Subcutaneous abdominal adipose tissue (tissue), 5 donors: ENCODE measurements at regions not wholly inside any gene's neighbourhood (a gene's known extent, or its start where the extent isn't known, plus 50 kb on each side); places are given as distances from the start of the nearest gene placed in this dataset.
"Not testable (repeated sequence)": the region's sequence is repeated elsewhere in the genome, so short reads cannot be mapped to it uniquely, and the experiment has no call there.

Experiments used
- H3K27ac ChIP-seq: one replicate; pipeline ENCODE4 v1.7.0; 2013; ENCODE audit warnings: low read depth, mild to moderate bottlenecking, inconsistent platforms, low read length, moderate library complexity
- H3K27me3 ChIP-seq, 5 donors: one replicate each; pipeline ENCODE4 v1.7.0; 2013; ENCODE audit warnings: low read length in 5 of 5, inconsistent platforms in 1 of 5; ENCODE audit not compliant: control insufficient read depth in 5 of 5, insufficient read depth in 4 of 5
- H3K36me3 ChIP-seq, 5 donors: one replicate each; pipeline ENCODE4 v1.7.0; 2013; ENCODE audit warnings: low read length in 5 of 5; ENCODE audit not compliant: control insufficient read depth in 5 of 5, insufficient read depth in 5 of 5
- H3K4me1 ChIP-seq, 5 donors: one replicate each; pipeline ENCODE4 v1.7.0; 2013; ENCODE audit warnings: low read length in 5 of 5, mild to moderate bottlenecking in 3 of 5, moderate library complexity in 1 of 5; ENCODE audit not compliant: control insufficient read depth in 5 of 5, insufficient read depth in 5 of 5
- H3K4me3 ChIP-seq, 5 donors: one replicate each; pipeline ENCODE4 v1.7.0; 2013; ENCODE audit warnings: low read length in 5 of 5, low read depth in 1 of 5
- H3K9ac ChIP-seq, 5 donors: one replicate each; pipeline ENCODE4 v1.7.0; 2013; ENCODE audit warnings: low read length in 5 of 5, mild to moderate bottlenecking in 4 of 5, moderate library complexity in 3 of 5
- H3K9me3 ChIP-seq, 5 donors: one replicate each; pipeline ENCODE4 v1.7.0; 2013; ENCODE audit warnings: low read length in 5 of 5; ENCODE audit not compliant: control insufficient read depth in 5 of 5
- donor health status: healthy.
- donor health status: healthy.
- donor health status: healthy.
- donor health status: healthy.
- donor health status: healthy.

DNA sequence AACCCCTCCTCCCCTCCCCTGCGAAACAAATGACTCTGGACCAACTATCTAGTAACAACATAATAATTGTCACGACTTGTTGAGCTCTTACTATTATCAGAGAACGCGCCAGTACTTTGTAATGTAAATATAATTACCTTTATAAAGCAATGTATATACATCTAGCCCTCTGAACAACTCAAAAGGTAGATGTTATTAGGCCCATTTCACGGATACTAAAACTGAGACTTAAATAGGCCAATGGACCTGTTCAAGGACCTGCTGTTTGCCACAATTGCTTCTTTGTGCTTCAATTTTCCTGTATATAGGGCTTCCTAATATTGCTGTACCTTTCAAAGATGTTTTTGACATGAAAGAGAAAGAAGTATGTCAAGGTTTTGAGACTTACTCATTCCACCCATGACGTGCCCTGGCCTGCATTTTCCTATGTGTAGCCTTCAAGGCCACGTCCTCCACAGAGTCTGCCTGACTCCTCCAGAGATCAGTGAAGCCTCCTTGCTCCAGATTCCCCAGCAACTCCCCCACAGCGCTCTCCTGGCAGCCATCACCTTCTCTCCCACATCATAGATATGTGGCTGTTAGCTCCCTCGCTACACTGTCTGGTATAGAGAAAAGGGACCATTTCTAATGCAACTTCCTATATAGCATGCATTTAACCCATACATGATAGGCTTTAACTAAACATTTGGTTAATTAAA lies 156.6 kb downstream of the SKIDA1 start:
- H3K27me3 ChIP-seq = no peaks in the 10 kb centered on the region
- no peak overlapping the region for H3K9ac ChIP-seq
- H3K9me3 ChIP-seq = no peaks in the 10 kb centered on the region
- no peaks in the 10 kb centered on the region for H3K36me3 ChIP-seq
- peaks cover 5 to 19% (median 17%) of the 10 kb centered on the region in 5 donors for H3K4me1 ChIP-seq
- H3K27ac ChIP-seq = no peak overlapping the region
- H3K4me3 ChIP-seq = no peak overlapping the region

- Histone ChIP-seq H3K4me1 (peaks cover 5 to 26% (median 23%) of the 10 kb centered on the region in 5 donors), H3K9me3 (no peaks in the 10 kb centered on the region), H3K27me3 (no peaks in the 10 kb centered on the region), H3K36me3 (no peaks in the 10 kb centered on the region), H3K9ac (no peak overlapping the region), H3K4me3 (no peak overlapping the region), H3K27ac (no peak overlapping the region)
Measured at GRCh38 chr10:21368022-21368582, 157.4 kb downstream of the SKIDA1 start.

- H3K4me1 ChIP-seq = peaks cover 5 to 24% (median 20%) of the 10 kb centered on the region in 5 donors
- not testable (repeated sequence) for H3K9ac ChIP-seq, H3K27ac ChIP-seq, H3K36me3 ChIP-seq, H3K27me3 ChIP-seq, H3K4me3 ChIP-seq, H3K9me3 ChIP-seq
Measured at GRCh38 chr10:21366108-21366507, 159.4 kb downstream of the SKIDA1 start.

- no peaks in the 10 kb centered on the region for H3K9me3 ChIP-seq
- H3K27me3 ChIP-seq = no peaks in the 10 kb centered on the region
- peaks cover 5 to 24% (median 20%) of the 10 kb centered on the region in 5 donors for H3K4me1 ChIP-seq
- H3K4me3 ChIP-seq = no peak overlapping the region
- peak overlapping the region in 1 of 5 donors; percentile 57 for H3K9ac ChIP-seq
- peak overlapping the region; percentile 91 for H3K27ac ChIP-seq
- no peaks in the 10 kb centered on the region for H3K36me3 ChIP-seq
Measured at GRCh38 chr10:21364196-21365114, 161.0 kb downstream of the SKIDA1 start.

DNA sequence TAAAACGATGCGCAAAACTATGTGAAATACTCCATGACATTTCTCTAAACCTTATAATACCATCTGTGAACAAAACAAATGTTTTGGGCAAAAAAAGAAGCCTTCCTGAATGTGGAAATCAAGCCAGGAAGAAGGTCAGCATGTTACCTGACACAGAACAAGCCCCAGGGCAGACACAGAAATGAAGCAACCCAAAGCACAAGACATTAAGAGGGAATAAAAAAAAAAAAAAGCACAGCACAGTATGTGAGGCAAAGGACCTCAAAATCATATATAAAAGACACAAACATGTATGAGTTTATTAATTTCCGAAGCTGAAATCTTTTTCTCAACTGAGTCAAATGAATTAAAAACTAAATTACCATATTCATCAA lies 161.8 kb downstream of the SKIDA1 start:
- Histone ChIP-seq H3K27me3 (no peaks in the 10 kb centered on the region), H3K9ac (peak overlapping the region in 2 of 5 donors; percentile 1 to 42), H3K4me1 (peaks cover 5 to 24% (median 20%) of the 10 kb centered on the region in 5 donors), H3K9me3 (no peaks in the 10 kb centered on the region), H3K4me3 (no peak overlapping the region), H3K27ac (peak overlapping the region; percentile 91), H3K36me3 (no peaks in the 10 kb centered on the region)

DNA sequence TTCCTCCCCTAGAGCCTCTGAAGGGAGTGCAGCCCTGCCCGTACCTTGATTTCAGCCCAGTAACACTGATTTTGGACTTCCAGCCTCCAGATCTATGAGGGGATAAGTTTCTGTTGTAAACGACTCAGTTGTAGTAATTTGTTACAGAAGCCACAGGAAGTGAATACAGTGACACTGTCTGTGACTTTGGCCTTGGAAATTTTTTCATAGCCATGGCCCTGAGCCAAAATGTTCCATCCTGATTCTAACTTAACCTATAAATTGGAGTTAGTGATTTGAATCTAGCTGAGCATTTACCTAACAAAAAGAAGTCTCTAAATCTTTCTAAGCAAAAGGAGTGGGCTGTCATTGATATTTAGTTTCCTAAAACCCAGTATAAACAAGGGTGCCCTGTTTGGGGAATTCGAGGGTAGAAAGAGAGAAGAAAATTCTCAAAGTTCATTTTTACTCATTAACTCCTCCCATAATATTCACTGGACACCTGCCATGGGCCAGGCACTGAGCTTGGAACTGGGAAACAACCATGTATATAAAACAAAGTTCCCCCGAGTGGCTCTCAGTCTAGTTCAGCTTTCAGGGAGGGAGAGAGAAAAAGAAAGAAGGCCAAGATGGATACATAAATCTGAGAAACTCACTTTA lies 162.3 kb downstream of the SKIDA1 start:
- H3K9ac ChIP-seq = peak overlapping the region in 2 of 5 donors; percentile 1 to 56
- no peaks in the 10 kb centered on the region for H3K36me3 ChIP-seq
- no peaks in the 10 kb centered on the region for H3K27me3 ChIP-seq
- no peaks in the 10 kb centered on the region for H3K9me3 ChIP-seq
- no peak overlapping the region for H3K4me3 ChIP-seq
- peak overlapping the region; percentile 91 for H3K27ac ChIP-seq
- H3K4me1 ChIP-seq = peaks cover 5 to 24% (median 20%) of the 10 kb centered on the region in 5 donors

DNA sequence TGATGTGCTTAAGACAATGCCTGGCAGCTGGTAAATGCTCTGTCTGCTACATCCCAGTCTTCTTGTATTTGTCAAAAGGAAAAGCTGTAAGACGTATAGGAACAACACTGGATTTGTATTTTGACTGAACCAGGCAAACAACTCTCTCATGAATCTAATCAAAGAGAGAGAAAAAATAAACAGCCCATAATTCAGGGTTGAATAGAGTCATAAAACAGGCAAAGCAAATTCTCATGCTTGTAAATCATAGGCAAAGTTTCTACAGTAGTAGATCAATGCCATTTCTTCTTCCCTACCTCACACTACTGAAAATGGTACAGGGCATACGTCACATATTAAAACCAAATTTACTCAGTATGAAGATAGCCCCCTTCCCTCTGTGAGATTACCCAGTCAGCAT lies 166.3 kb downstream of the SKIDA1 start:
- Histone ChIP-seq H3K4me1 (peaks cover 2 to 17% (median 13%) of the 10 kb centered on the region in 5 donors), H3K27ac (no peak overlapping the region), H3K9ac (no peak overlapping the region), H3K27me3 (no peaks in the 10 kb centered on the region), H3K36me3 (no peaks in the 10 kb centered on the region), H3K4me3 (no peak overlapping the region), H3K9me3 (no peaks in the 10 kb centered on the region)

DNA sequence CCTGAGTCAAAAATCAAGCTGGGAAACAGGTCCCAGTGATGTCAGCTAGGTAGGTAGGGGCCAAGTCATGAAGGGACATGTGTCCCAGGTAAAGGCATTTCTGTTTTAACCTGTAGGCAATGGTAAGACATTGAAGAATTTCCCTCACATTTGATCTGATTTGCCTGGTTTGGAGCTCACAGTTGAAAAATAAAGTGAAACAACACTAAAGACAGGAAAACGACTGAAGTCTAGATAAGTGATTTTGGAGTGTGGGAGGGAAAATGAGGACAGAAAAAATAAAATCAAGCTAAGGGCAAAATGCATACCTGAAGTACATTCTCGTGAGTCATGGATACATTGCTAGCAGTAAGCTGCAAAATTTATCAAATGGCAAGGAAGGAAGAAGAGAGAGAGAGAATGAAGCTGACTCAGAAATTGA lies 169.9 kb downstream of the SKIDA1 start:
- Histone ChIP-seq H3K4me1 (no peaks in the 10 kb centered on the region), H3K36me3 (no peaks in the 10 kb centered on the region), H3K9me3 (no peaks in the 10 kb centered on the region), H3K9ac (no peak overlapping the region), H3K27ac (no peak overlapping the region), H3K27me3 (no peaks in the 10 kb centered on the region), H3K4me3 (no peak overlapping the region)

- no peak overlapping the region for H3K9ac ChIP-seq
- no peaks in the 10 kb centered on the region for H3K27me3 ChIP-seq
- H3K9me3 ChIP-seq = no peaks in the 10 kb centered on the region
Measured at GRCh38 chr10:21352886-21353285, 172.6 kb downstream of the SKIDA1 start.

More at GRCh38 chr10:21352886-21353285, 172.6 kb downstream of the SKIDA1 start:
- Histone ChIP-seq H3K4me1 (peaks cover 0 to 6% (median 0%) of the 10 kb centered on the region in 5 donors), H3K4me3 (no peak overlapping the region), H3K27ac (no peak overlapping the region), H3K36me3 (no peaks in the 10 kb centered on the region)
